Naive B cell (primary cell): ENCODE measurements at regions not wholly inside any gene's neighbourhood (a gene's known extent, or its start where the extent isn't known, plus 50 kb on each side); places are given as distances from the start of the nearest gene placed in this dataset.

Source experiments
- ATAC-seq, 2 donors: fragments of 150-1000 bp; cut with Tn5 transposase; 2 replicates each; pipeline ENCODE4 v1.10.0; 2021; ENCODE audit warnings: low read depth in 2 of 2, mild to moderate bottlenecking in 2 of 2, moderate library complexity in 2 of 2
- DNase-seq: peaks from one replicate; pipeline ENCODE4 v3.0.0; 2022
- H3K27ac Mint-ChIP-seq, 6 donors: one replicate each; pipeline ENCODE4 v1.8.0; 2020 to 2022; ENCODE audit warnings: mild to moderate bottlenecking in 6 of 6, mixed read lengths in 6 of 6, moderate library complexity in 5 of 6, inconsistent platforms in 2 of 6
- H3K27me3 Mint-ChIP-seq, 3 donors: one replicate each; pipeline ENCODE4 v1.8.0; 2021 to 2022; ENCODE audit warnings: mixed read lengths in 3 of 3, mild to moderate bottlenecking in 1 of 3
- H3K36me3 Mint-ChIP-seq, 2 donors: one replicate each; pipeline ENCODE4 v1.8.0; 2020 to 2022; ENCODE audit warnings: mixed read lengths in 2 of 2, inconsistent platforms in 1 of 2, mild to moderate bottlenecking in 1 of 2
- H3K4me1 Mint-ChIP-seq, 3 donors: one replicate each; pipeline ENCODE4 v1.8.0; 2020 to 2022; ENCODE audit warnings: mixed read lengths in 3 of 3, inconsistent platforms in 1 of 3, mild to moderate bottlenecking in 1 of 3, moderate library complexity in 1 of 3
- H3K4me3 Mint-ChIP-seq, 8 donors: one replicate each; pipeline ENCODE4 v1.8.0; 2020 to 2022; ENCODE audit warnings: mild to moderate bottlenecking in 8 of 8, mixed read lengths in 8 of 8, moderate library complexity in 8 of 8, inconsistent platforms in 2 of 8
- H3K9me3 Mint-ChIP-seq, 7 donors: one replicate each; pipeline ENCODE4 v1.8.0; 2020 to 2022; ENCODE audit warnings: mixed read lengths in 7 of 7, mild to moderate bottlenecking in 5 of 7, inconsistent platforms in 2 of 7, moderate library complexity in 1 of 7

DNA sequence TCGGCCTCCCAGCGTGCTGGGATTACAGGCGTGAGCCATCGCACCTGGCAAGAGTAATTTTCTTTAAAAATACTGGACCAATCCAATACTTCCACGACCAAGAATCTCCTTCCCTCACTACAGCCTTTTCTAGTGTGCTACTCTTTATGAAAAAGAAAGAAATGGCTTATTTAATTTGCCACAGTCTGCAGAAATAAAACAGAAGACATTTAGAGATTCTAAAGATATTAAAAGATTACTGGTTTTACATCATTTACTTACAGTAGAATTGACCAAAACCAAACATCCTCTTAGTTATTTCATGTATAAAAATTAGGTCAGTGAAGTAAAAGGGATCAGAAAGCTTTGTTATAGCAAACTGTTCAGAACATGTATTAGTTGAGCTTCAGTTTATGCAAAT is 679.6 kb downstream of the MAT2B start:
- Mint-ChIP-seq H3K27ac (no peak overlapping the region), H3K36me3 (no peaks in the 10 kb centered on the region), H3K4me3 (no peak overlapping the region), H3K4me1 (no peaks in the 10 kb centered on the region), H3K9me3 (no peaks in the 10 kb centered on the region), H3K27me3 (peaks cover 0 to 8% (median 5%) of the 10 kb centered on the region in 3 donors)
- DNase-seq (no peak), ATAC-seq (no peak)

DNA sequence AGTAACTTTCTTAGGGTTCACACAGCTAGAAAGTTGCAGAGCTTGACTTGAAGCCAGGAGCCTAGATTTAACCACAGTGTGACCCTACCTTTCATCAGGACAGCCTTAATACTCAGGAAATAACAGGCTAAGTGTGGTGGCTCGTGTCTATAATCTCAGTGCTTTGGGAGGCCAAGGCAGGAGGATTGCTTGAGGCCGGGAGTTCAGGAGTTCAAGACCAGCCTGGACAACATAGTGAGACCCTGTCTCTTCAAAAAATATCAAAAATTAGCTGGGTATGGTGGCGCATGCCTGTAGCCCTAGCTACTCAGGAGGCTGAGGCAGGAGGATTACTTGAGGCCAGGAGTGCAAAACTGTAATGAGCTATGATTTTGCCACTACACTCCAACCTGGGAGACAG is 681.1 kb downstream of the MAT2B start:
- no peaks in the 10 kb centered on the region for H3K9me3 Mint-ChIP-seq
- no peak for ATAC-seq
- H3K4me3 Mint-ChIP-seq, result no peak overlapping the region
- no peak for DNase-seq
- peak overlapping the region in 1 of 6 donors; percentile 18 for H3K27ac Mint-ChIP-seq
- peaks cover 0 to 4% (median 3%) of the 10 kb centered on the region in 3 donors for H3K27me3 Mint-ChIP-seq
- no peaks in the 10 kb centered on the region for H3K4me1 Mint-ChIP-seq
- H3K36me3 Mint-ChIP-seq, result no peaks in the 10 kb centered on the region

DNA sequence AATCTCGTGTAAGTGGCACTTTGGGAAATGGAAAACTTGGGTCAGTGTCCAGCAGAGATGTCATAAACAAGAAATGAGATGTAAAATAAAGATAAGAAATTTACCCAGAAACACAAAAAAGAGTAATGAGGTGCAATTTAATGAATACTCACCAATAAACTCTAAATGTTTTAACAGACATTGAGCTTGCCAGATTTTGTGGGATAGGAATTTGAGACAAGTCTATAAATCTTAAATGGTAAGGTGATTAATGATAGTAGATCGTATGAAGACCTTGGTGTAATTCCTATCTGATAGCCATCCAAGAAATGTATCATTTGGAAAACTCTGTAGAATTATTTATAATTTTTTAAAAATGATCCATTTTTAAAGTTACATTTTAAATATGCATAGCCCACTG is 682.4 kb downstream of the MAT2B start:
- Mint-ChIP-seq H3K36me3 (no peaks in the 10 kb centered on the region), H3K27me3 (no peaks in the 10 kb centered on the region), H3K27ac (no peak overlapping the region), H3K4me3 (no peak overlapping the region), H3K4me1 (no peaks in the 10 kb centered on the region), H3K9me3 (no peaks in the 10 kb centered on the region)
- DNase-seq (no peak), ATAC-seq (no peak)

DNA sequence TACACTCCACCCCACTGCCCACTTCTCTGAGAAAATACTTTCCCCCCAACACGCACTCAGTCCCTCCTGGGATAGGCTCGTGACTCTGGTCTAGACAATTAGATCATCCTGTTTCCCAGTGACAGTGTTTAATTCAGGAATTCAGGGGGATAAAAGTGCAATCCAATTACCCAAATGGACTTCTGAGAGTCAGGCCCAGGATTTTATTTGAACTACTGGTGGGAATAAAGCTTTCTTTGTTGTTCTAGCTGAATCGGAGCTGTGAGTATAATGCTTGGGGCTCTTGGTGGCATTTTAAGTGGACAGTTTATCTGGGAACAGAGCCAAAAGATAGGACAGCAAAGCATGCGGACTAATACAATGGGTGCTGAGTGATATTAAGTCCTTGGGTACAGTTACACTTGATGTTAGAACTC is 683.3 kb downstream of the MAT2B start:
- Mint-ChIP-seq H3K27ac (no peak overlapping the region), H3K36me3 (no peaks in the 10 kb centered on the region), H3K4me3 (no peak overlapping the region), H3K4me1 (no peaks in the 10 kb centered on the region), H3K9me3 (peaks cover 0 to under 1% (median 0%) of the 10 kb centered on the region in 7 donors), H3K27me3 (no peaks in the 10 kb centered on the region)
- no peak for ATAC-seq
- DNase-seq, result no peak

DNA sequence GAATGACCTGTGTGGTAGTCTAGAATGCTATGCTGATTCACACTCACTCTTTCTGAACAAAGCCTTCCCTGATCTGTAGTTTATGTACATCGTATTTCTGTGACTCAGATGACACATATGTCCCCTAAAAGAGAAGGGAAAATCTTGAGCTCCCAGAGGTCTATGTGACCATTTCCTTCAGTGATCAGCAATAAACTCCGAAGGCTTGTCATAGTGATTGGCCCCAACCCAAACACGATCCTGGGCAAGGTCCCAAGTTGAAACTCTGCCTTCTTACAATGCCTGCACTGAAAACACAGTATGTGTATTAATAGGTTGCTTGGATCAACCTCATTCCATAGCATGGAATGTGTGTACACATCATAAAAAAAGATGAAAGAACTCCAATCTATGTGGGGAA is 685.8 kb downstream of the MAT2B start:
- Mint-ChIP-seq H3K4me1 (no peaks in the 10 kb centered on the region), H3K36me3 (no peaks in the 10 kb centered on the region), H3K27me3 (no peaks in the 10 kb centered on the region), H3K4me3 (no peak overlapping the region), H3K27ac (no peak overlapping the region), H3K9me3 (peaks cover 0 to 3% (median 0%) of the 10 kb centered on the region in 7 donors)
- no peak for DNase-seq
- no peak for ATAC-seq

DNA sequence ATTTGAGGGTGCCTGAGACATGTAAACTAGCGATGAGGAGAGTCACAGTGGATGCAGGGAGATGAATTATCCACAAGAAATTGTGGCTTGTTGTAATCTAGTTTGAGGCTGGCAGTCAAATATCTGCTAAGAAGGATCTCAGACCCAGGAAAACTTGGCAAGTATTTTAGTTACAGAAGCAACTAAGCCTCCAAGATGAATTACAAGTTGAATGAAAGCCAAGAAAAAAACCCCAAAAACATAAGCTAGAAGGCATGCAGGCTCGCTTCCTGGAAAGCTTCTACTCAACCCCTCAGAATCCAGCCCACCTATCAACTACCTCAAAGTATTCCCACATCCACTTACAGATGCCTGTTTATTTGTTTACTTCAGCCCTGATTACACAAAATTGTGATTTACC is 696.9 kb downstream of the MAT2B start:
- DNase-seq (no peak), ATAC-seq (no peak)
- H3K9me3 Mint-ChIP-seq, result peaks cover 0 to 14% (median 0%) of the 10 kb centered on the region in 7 donors
- no peak overlapping the region for H3K27ac Mint-ChIP-seq
- peaks cover 0 to 4% (median 4%) of the 10 kb centered on the region in 3 donors for H3K27me3 Mint-ChIP-seq
- H3K4me1 Mint-ChIP-seq, result no peaks in the 10 kb centered on the region
- H3K36me3 Mint-ChIP-seq, result no peaks in the 10 kb centered on the region
- H3K4me3 Mint-ChIP-seq, result no peak overlapping the region

DNA sequence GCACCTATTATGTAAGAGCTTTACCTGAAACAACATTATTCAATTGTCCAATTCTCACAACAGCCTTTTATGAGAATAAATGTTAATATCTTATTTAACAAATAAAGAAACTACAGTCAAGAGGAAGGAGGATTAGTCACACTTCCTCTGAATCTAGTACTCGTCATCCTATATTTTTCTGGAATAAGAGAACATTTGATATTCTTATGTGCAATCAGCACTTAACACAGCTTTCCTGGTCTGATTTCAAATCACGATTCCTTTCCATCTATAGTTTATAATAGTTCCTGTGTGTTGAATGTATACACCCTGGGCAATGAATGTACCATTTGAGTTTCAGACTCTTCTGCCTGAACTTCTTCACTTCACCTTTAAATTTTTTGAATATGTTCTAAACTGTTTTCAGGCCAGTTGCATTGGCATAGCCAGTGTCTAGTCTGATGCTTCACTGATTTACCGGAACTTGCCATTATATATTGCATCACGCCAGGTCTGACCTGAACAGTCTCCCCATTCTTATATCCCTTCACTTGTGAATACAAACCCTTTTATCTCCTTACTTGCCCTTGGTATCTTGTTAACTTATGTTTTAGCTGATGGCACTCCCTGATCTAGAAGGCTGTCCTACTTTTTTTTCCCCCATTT is 698.3 kb downstream of the MAT2B start:
- H3K27ac Mint-ChIP-seq, result no peak overlapping the region
- H3K4me1 Mint-ChIP-seq, result no peaks in the 10 kb centered on the region
- ATAC-seq, result no peak
- no peak overlapping the region for H3K4me3 Mint-ChIP-seq
- H3K36me3 Mint-ChIP-seq, result no peaks in the 10 kb centered on the region
- DNase-seq, result no peak
- H3K27me3 Mint-ChIP-seq, result peaks cover 0 to 7% (median 4%) of the 10 kb centered on the region in 3 donors
- H3K9me3 Mint-ChIP-seq, result peaks cover 0 to 13% (median 0%) of the 10 kb centered on the region in 7 donors

DNA sequence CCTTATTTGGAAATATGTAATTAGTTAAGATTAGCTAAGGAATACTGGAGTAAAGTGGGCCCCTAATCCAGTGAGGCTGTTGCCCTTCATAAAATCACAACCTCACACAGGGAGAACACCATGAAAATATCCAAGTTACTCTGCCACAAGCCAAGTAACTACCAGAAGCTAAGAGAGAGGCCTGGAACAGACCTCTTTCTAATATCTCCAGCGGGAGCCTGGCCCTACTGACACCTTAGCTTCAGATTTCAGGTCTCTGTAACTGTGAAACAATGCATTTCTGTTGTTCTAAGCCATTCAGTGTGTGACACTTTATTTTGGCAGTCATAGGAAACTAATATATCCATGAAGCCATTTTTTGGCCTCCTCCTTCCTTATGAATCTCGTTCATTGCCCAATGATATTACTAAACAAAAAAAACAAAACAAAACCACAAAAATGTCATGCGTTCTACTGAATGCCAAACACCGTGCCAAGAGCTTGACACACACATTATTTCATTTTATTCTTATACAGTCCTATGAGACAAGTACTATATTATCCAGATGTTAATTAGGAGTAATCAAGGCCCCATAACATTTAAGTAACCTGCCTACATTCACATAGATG is 699.0 kb downstream of the MAT2B start:
- H3K27ac Mint-ChIP-seq, result no peak overlapping the region
- DNase-seq, result no peak
- H3K4me3 Mint-ChIP-seq, result no peak overlapping the region
- H3K27me3 Mint-ChIP-seq, result peaks cover 0 to 6% (median 4%) of the 10 kb centered on the region in 3 donors
- no peaks in the 10 kb centered on the region for H3K36me3 Mint-ChIP-seq
- H3K4me1 Mint-ChIP-seq, result no peaks in the 10 kb centered on the region
- peaks cover 0 to 5% (median 0%) of the 10 kb centered on the region in 7 donors for H3K9me3 Mint-ChIP-seq
- no peak for ATAC-seq

DNA sequence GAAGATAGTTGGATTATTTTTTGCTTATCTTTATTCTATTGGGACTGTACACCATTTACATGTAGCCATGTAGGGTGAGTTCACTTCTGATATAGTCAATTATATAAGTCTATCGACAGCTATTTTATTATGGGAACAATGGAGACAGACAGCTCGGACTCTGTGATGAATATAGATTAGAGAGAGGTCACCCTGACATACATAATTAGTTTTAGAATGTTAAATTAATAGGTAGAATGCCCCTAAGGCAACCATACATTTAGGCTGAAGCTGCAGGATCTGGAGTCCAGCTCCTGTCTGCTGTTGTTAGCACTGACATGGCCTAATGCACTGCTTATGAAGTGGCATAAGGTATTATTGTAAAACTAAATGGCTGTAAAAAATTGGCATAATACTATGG is 700.8 kb downstream of the MAT2B start:
- Mint-ChIP-seq H3K27me3 (peaks cover 3 to 5% (median 4%) of the 10 kb centered on the region in 3 donors), H3K4me3 (no peak overlapping the region), H3K36me3 (no peaks in the 10 kb centered on the region), H3K4me1 (no peaks in the 10 kb centered on the region), H3K27ac (no peak overlapping the region), H3K9me3 (no peaks in the 10 kb centered on the region)
- no peak for DNase-seq
- ATAC-seq, result no peak

DNA sequence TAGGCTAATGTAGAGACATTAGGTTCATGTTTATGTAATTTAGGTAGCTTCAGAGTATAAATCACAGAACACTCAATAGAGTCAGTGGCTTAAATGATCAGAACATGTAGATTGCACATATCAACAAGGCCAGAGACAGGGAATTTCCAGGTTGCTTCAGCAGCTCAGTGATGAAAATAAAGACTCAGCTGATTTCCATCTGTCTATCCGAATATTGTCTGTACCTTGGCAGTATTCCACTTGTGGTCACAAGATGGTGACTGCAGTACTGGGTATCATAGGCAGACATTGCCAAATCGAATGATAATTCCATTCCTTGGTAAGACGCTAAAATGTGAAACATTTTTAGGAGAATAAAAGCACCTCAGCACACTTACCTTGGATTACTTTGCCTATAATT is 702.2 kb downstream of the MAT2B start:
- H3K4me1 Mint-ChIP-seq, result no peaks in the 10 kb centered on the region
- H3K27me3 Mint-ChIP-seq, result peaks cover 0 to 5% (median 3%) of the 10 kb centered on the region in 3 donors
- DNase-seq (no peak), ATAC-seq (no peak)
- H3K27ac Mint-ChIP-seq, result no peak overlapping the region
- no peaks in the 10 kb centered on the region for H3K9me3 Mint-ChIP-seq
- no peak overlapping the region for H3K4me3 Mint-ChIP-seq
- no peaks in the 10 kb centered on the region for H3K36me3 Mint-ChIP-seq

DNA sequence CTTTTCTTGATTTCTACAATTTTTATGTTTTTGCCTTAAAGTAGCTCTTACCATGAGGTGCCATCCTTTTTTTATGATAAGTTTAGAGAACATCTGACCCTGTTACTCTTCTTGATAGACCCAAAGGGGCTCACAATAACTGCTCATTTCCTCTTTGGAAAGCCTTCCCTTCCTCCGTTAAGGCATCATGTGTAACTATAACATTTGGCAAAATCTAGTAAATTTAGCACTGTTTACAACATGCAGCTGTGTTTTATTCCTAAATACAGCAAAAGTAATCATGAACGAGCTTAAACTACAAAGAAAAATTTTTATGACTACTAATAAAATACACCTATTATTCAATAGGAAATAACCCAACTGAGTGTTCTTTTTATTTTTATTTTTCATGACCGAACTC is 705.1 kb downstream of the MAT2B start:
- H3K4me3 Mint-ChIP-seq, result no peak overlapping the region

DNA sequence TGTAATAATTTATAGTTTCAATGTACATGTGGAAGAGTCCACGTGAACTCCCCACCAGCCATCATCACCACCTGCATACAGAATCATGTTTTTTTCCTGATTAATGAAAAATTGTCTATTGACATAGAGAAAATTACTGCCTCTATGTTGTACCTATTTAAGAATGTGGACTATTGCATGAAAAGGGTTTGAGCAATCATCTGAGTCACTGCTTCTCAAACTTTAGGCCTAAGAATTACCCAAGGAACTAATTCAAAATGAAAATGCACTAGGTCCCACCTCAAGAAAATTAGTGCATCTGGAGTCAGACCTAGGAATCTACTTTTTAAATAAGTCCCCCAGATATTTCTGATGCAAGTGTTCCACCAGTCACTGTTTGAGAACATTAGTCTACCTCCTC is 709.3 kb downstream of the MAT2B start:
- H3K36me3 Mint-ChIP-seq, result no peaks in the 10 kb centered on the region
- no peak overlapping the region for H3K4me3 Mint-ChIP-seq
- H3K27ac Mint-ChIP-seq, result no peak overlapping the region
- H3K9me3 Mint-ChIP-seq, result peaks cover 0 to 6% (median 2%) of the 10 kb centered on the region in 7 donors
- DNase-seq (no peak), ATAC-seq (no peak)
- H3K4me1 Mint-ChIP-seq, result no peaks in the 10 kb centered on the region
- H3K27me3 Mint-ChIP-seq, result peaks cover 0 to 5% (median 0%) of the 10 kb centered on the region in 3 donors

More for the DNA sequence above, 705.1 kb downstream of the MAT2B start:
- no peak overlapping the region for H3K27ac Mint-ChIP-seq
- H3K4me1 Mint-ChIP-seq, result no peaks in the 10 kb centered on the region
- H3K36me3 Mint-ChIP-seq, result no peaks in the 10 kb centered on the region
- ATAC-seq (no peak), DNase-seq (no peak)
- peaks cover 0 to 5% (median 3%) of the 10 kb centered on the region in 3 donors for H3K27me3 Mint-ChIP-seq
- no peaks in the 10 kb centered on the region for H3K9me3 Mint-ChIP-seq

DNA sequence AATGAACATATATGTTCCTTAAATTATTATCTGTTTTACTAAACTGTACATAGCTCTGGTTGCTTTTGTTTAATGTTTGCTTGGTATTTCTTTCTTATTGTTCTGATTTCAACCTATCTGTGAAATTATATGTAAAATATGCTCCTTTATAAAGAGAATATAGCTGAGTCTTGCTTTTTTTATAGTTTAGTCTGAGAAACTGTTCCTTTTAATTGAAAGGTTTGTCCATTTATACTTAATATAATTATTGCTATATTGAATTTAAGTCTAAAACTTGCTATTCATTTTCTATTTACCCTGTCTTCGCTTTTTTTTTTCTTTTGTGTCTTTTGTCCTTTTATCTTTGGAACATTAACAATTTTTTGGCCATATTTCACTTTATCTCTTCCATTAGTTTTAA is 712.0 kb downstream of the MAT2B start:
- H3K4me1 Mint-ChIP-seq, result no peaks in the 10 kb centered on the region
- no peaks in the 10 kb centered on the region for H3K27me3 Mint-ChIP-seq
- peaks cover 0 to 6% (median 2%) of the 10 kb centered on the region in 7 donors for H3K9me3 Mint-ChIP-seq
- DNase-seq (no peak), ATAC-seq (no peak)
- H3K36me3 Mint-ChIP-seq, result no peaks in the 10 kb centered on the region
- H3K4me3 Mint-ChIP-seq, result no peak overlapping the region
- H3K27ac Mint-ChIP-seq, result no peak overlapping the region

DNA sequence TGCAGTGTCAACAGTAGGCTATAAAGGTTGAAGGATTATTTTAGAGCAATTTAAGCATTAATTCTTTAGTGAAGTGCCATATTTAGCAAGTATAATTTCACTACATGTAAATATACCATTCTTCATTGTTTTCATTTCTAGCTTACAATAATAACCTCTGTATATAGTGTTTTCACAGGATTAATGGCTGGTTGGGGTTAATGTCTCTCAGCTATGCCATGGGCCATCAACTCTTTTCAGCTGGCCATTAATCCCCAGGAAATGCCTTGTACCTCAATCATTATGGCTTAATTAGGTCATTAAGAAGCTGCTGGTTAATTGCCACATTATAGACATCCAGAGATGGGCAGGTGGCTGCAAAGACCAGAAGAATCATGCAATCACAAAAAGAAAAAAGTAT is 715.1 kb downstream of the MAT2B start:
- H3K36me3 Mint-ChIP-seq, result no peaks in the 10 kb centered on the region
- no peak for ATAC-seq
- no peak overlapping the region for H3K4me3 Mint-ChIP-seq
- no peaks in the 10 kb centered on the region for H3K27me3 Mint-ChIP-seq
- no peak overlapping the region for H3K27ac Mint-ChIP-seq
- no peaks in the 10 kb centered on the region for H3K4me1 Mint-ChIP-seq
- DNase-seq, result no peak
- peaks cover 0 to 6% (median 2%) of the 10 kb centered on the region in 7 donors for H3K9me3 Mint-ChIP-seq
